Activated T-cell treated with anti-CD3 and anti-CD28 coated beads for 48 hours (primary cell): ENCODE measurements at regions not wholly inside any gene's neighbourhood (a gene's known extent, or its start where the extent isn't known, plus 50 kb on each side); places are given as distances from the start of the nearest gene placed in this dataset.

Experiments used
- DNase-seq: peaks from one replicate; pipeline ENCODE4 v3.0.0-alpha.2; 2020; ENCODE audit warnings: low read depth

DNA sequence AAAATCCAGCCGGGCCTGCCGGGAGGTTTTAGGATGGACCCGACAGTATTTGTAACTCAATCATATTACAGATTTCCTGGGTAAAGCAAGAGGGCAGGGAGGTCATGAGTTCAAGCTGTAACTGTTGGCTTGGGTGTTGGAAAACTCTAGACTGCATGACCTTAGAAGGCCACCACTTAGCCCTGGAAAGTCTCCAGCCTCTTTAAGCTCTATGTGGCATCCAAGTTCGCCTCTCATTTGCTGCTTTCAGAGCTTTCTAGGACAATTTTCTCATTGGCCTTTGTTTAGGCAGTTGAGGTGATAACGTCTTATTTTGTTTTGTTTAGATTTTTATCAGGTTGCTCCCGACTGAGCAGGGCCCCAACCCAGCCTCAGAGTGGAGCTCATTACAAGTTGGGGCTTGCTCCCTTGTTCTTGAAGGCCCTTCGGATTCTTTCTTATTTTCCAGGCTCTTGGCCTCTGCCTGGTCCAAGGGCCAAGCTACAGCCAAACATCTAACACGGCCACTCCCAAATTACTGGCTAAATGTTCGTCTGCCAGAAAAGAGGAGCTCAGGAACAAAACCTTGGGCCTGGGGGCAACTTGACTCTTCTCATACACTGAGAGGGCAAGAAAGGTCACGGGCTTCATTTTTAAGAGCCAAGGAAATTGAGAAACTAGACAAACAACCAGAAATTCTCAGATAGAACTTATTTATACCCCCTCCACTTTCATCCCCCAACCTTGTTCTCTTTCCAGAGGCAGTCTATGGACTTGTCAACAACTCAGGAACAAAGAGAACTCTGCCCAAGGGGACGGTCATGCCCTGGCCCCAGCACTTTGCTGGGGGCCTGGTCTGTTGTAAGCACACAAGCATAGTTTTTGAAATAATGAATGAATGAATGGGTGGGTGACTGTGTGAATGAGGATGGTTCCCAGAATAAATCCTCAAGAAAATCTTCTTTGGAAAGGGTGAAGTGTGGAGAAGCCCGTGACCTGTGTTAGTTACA lies 526.9 kb downstream of the BNC2 start:
- DNase-seq = no peak

DNA sequence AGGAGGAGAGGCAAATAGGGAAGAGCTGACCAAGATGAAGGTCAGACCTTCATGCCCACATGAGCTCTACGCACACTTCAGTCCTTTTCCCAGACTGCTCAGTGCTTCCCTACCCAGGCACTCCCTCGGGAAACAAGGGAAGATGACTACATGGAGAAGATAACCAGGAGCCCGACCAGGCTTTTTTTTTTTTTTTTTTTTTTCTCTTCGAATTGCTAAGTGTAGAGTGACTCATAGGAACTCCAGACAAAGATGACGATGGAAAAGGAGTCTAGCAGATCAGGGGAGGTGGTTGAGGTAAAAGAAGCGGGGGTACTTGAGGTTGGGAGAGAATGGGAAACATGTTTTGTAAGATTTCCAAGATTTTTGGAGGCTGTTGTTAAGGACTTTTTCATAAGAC lies 526.1 kb downstream of the BNC2 start:
- DNase-seq = no peak

DNA sequence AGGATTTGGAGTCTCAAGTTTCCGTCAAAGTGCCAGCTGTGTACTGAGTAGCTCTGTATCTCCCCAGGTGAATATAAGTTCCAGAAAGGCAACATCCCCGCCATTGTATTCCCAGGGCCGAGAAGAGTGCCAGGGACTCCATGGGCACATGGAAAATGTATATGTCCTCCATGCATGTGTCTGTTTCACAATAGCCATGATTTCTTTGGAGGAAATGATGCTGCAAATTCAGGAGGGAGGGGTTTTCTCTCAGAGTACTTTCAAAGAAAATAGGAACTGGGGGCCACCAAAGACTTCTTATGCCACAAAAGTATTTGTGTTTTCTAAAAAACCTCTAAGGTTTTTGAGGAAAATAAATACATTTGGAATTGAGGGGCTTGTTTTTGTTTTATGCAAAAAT lies 524.6 kb downstream of the BNC2 start:
- DNase-seq = no peak

DNA sequence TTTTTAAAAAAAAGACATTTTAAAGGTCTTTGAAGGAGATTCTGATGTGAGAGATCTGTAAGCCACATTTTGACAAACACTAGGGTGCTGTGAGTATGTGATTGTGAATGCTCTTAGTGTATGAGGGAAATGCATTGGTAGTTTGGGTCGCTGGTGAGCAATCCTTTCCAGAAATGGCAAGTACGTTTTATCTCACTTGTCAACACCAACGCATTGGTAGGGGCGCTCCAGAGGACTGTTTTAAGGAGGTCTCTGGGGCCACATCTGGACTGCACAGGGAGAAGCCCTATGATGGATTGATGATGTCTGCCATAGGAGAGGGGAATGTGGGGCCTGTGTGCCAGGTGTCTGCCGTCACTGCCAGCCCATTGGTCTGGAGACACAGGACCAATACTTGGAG lies 522.6 kb downstream of the BNC2 start:
- no peak for DNase-seq

DNA sequence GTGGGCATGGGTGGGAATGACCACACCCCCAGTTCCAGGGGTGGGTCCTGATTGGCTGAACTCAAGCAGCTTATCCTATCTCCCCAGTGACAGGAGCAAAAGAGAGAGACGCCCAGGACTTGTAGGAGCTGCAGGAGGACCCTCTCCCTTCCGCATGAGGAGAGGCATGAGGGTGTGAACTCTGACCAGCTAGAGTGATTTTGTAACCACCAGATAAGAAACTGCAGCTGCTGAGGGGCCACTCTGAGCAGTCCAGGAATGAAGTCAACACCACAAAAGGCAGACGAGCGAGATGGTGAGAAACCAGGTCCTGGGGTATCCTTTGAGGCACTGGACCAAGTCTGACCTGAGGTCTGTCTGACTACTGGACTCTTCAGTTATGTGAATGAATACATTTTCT lies 521.9 kb downstream of the BNC2 start:
- no peak for DNase-seq

DNA sequence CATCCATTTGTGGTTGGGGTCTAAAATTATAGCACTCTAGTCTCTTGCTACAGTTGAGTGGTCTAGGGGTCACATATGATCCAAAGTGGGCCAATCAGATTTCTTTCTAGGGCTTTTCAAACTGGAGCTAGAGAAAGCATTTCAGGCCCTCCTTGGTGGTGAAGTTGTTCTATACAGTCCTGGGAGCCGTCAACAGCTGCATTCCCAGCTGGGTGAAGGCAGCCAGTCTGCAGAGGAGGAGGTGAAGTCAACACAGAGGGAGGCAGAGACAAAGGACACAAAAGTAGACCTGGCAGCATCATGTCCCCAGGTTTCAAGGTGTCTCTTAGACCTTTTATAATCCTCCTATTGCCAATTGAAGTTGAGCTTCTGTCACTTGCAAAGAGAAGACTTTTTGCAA lies 518.2 kb downstream of the BNC2 start:
- no peak for DNase-seq

DNA sequence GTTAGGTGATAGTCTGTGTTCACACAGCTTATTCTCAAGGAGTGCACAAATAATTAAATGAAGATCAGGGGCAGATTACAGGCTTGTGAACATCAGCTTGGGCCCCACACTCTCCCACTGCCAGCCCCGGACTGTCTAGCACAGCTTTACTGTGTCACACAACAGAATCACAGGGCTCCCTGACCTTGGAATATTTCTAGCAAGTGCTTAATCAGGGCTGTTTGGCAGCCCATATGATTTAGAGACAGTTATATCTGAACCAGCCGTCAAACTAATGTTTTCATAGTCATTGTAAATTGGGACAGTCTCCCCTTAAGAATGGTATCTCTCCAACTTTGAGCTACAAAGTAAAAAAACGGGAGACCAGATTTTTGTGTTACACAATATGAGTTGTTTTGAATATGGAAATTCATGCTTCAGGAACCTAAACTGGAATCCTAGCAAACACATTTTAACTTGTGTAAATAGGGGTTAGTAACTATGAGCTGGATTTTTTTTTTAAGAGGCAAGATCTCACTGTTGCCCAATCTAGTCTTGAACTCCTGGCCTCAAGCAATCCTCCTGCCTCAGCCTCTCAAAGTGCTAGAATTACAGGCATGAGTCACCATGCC lies 517.6 kb downstream of the BNC2 start:
- no peak for DNase-seq

DNA sequence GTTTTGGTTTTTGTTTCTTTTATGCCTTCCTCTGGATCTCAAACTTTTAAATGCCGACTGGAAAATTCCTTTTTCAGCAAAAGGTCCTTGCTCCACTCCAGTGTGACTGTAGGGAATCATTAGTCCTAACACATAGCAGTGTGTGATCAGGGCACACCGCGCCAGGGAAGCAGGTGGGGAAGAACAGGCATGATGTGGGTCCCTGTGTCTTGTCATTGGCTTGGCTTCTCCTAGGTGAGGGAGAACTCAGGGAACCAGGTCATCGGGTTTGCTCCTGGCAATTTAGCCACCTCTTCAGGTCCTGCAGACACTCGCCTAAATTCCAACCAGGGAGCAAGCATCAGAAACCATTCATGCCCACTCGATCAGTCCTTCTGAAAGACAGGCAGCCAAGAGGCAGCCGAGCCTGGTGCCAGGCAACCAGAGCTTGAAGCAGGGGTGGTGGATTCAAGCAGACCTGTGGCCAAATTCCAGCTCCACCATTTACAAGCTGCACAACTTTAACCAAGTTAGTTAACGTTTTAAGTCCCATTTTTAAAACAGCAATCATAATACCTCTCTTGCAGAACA lies 514.2 kb downstream of the BNC2 start:
- DNase-seq = no peak

DNA sequence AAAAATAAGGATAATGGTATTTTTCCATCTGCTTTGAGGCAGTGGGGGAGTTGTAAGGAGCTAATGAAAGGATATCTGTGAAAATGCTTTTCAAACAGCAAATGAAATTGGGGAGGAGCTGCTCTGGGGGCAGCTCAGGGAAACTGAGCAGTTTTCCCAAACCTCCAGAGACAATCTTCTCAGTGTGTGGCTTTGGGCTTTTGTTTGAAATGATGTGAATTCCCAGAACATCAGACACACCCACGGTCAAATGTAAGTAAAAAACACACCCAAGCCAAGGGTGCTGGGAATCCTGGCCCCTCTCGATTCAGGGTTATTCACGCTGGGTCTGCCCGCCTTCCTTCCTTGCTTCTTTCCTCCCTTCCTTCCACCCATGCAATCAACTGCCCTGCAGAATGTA lies 512.6 kb downstream of the BNC2 start:
- DNase-seq = no peak

DNA sequence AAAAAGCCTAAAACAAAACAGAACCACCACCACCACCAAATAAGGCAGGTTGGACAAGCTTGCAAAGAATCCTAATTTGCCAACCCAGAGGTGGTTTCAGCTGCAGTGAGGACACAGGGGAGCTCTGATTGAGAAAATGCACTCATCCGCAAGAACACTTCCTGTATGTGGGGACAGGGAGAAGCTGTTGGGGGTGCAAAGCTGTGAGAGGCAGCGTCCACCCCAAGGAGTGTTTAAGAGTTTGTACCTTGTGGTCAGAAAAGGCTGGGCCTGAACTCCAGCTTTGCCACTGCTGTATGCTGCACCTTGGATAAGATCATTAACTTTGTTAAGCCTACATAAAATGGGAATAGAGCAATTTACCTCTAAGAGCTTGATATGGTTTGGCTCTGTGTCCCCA lies 511.7 kb downstream of the BNC2 start:
- no peak for DNase-seq
